HAP-1 (cell line): ENCODE measurements at regions not wholly inside any gene's neighbourhood (a gene's known extent, or its start where the extent isn't known, plus 50 kb on each side); places are given as distances from the start of the nearest gene placed in this dataset.
A peak's percentile ranks its signal among the peaks of the same experiment; 100 is the strongest.
"Not testable (repeated sequence)": the region's sequence is repeated elsewhere in the genome, so short reads cannot be mapped to it uniquely, and the experiment has no call there.

Source experiments
- DNase-seq, 2 experiments: peaks; one replicate each; pipeline ENCODE4 v3.0.0-alpha.2; 2016 to 2020; ENCODE audit warnings: low spot score in 2 of 2
- H3K27me3 ChIP-seq: fragments of 250-450 bp; sonication (Bioruptor Pico); 2 replicates; pipeline ENCODE4 v1.5.1; 2020; ENCODE audit warnings: low read depth, mild to moderate bottlenecking, moderate library complexity
- H3K36me3 ChIP-seq: fragments of 250-450 bp; sonication (Bioruptor Pico); replicated peaks from 2 replicates; pipeline ENCODE4 v1.5.1; 2020; ENCODE audit warnings: mild to moderate bottlenecking
- H3K4me1 ChIP-seq: fragments of 250-450 bp; sonication (Bioruptor Pico); 2 replicates; pipeline ENCODE4 v1.5.1; 2020; ENCODE audit warnings: mild to moderate bottlenecking
- H3K4me3 ChIP-seq: fragments of 250-450 bp; sonication (Bioruptor Pico); 2 replicates; pipeline ENCODE4 v1.5.1; 2020; ENCODE audit warnings: mild to moderate bottlenecking, moderate library complexity
- H3K9me3 ChIP-seq: fragments of 250-450 bp; sonication (Bioruptor Pico); 2 replicates; pipeline ENCODE4 v1.5.1; 2020; ENCODE audit warnings: mild to moderate bottlenecking, moderate library complexity
- in situ Hi-C: fragments of 300-500 bp; cut with MboI; formaldehyde crosslinking; loops from 3 replicates; pipeline ENCODE4 v1.14.3; 2020; ENCODE audit warnings: low sequenced_read_pairs, inconsistent platforms, mixed read lengths

- DNase-seq, result peak; percentile 70 to 76
- H3K9me3 ChIP-seq, result no peaks in the 10 kb centered on the region
- H3K4me3 ChIP-seq, result no peak overlapping the region
- no peaks in the 10 kb centered on the region for H3K36me3 ChIP-seq
- H3K27me3 ChIP-seq, result no peaks in the 10 kb centered on the region
- in situ Hi-C loops, result no loop called here
- peaks cover 51% of the 10 kb centered on the region for H3K4me1 ChIP-seq
Observed at GRCh38 chr5:3101561-3101960, 350.1 kb upstream of the IRX2 start.

DNA sequence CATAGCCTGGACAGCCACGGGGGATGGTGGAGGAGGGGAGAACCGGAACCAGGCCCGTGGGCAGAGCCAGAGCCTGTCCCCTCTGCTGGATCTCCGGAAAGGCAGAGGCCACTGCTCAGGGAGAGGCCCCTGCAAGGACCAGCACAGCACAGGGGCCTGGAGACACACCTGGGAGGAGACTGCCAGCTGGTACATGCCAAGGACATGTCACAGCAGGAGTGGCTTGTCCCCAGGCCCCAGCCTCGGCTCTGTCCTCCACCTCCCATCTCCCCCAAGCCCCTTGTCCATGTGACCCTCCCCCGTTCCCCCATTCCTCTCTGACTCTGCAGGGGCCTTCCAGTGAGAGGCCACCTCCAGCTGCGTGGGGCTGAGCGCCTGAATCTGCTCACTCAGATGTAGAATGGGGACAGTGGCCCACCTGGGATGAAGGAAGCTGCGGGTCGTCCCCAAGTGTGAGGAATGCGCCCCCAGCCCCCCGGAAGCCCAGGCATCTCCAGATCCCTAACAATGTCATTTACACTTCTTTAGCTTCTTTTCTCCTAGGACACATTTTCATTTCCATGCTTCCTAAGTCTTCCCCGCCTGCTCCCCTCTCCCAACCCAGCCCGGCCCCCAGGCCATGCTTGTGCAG is 349.6 kb upstream of the IRX2 start:
- Histone ChIP-seq H3K27me3 (no peaks in the 10 kb centered on the region), H3K9me3 (no peaks in the 10 kb centered on the region), H3K4me1 (peaks cover 49% of the 10 kb centered on the region), H3K36me3 (no peaks in the 10 kb centered on the region), H3K4me3 (no peak overlapping the region)
- in situ Hi-C loops, result no loop called here
- no peak for DNase-seq

DNA sequence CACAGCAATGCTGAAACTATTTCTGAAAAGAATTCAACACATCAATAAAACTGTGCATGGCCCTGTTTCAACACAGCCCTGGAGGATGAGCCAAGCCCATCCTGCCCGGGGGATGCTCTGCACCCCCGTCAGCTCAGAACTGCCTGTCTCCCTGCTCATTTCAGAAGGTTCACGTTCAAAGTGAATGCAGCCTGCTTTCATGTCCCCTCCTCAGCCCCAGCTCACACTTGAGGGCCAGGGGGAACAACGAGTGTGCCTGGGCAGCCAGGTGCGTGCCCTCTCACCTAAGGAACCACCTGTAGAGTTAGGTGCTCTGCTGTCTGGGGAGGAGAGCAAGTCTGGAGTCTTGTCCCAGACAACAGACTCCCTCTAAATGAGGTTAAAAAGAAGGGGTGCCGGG is 348.5 kb upstream of the IRX2 start:
- no peaks in the 10 kb centered on the region for H3K36me3 ChIP-seq
- in situ Hi-C loops, result no loop called here
- no peak overlapping the region for H3K4me3 ChIP-seq
- no peak for DNase-seq
- H3K9me3 ChIP-seq, result no peaks in the 10 kb centered on the region
- H3K27me3 ChIP-seq, result no peaks in the 10 kb centered on the region
- H3K4me1 ChIP-seq, result peaks cover 38% of the 10 kb centered on the region

GRCh38 chr5:3099526-3099925 is 348.0 kb upstream of the IRX2 start:
- in situ Hi-C loops, result no loop called here
- Histone ChIP-seq H3K9me3 (no peaks in the 10 kb centered on the region), H3K4me1 (peaks cover 34% of the 10 kb centered on the region), H3K27me3 (no peaks in the 10 kb centered on the region), H3K36me3 (no peaks in the 10 kb centered on the region), H3K4me3 (no peak overlapping the region)
- no peak for DNase-seq

GRCh38 chr5:3098821-3099220 is 347.3 kb upstream of the IRX2 start:
- DNase-seq, result no peak
- no peak overlapping the region for H3K4me3 ChIP-seq
- in situ Hi-C loops, result no loop called here
- H3K9me3 ChIP-seq, result no peaks in the 10 kb centered on the region
- no peaks in the 10 kb centered on the region for H3K36me3 ChIP-seq
- H3K4me1 ChIP-seq, result peaks cover 28% of the 10 kb centered on the region
- no peaks in the 10 kb centered on the region for H3K27me3 ChIP-seq

DNA sequence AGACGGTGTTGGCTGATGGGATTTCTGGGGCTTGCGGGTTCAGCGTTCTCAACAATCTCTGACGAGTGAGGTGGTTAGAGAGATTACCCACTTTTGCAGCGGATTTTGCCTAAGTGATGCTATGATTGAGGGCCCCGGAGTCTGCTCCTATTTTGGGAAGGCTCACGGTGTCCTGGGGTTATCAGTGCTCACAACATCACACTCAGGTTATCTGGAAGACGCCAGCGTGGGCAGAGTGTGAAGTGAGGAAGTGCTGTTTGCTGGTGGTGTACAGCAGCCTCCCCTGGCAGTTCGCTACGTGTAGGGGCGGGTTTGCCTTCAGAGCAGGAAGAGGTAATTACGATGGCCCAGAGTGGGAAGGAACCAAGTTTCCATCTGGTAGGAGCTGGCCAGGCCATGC is 341.2 kb upstream of the IRX2 start:
- Histone ChIP-seq H3K36me3 (no peaks in the 10 kb centered on the region), H3K4me3 (no peak overlapping the region), H3K4me1 (no peaks in the 10 kb centered on the region), H3K9me3 (no peaks in the 10 kb centered on the region), H3K27me3 (no peaks in the 10 kb centered on the region)
- no peak for DNase-seq
- in situ Hi-C loops, result no loop called here

DNA sequence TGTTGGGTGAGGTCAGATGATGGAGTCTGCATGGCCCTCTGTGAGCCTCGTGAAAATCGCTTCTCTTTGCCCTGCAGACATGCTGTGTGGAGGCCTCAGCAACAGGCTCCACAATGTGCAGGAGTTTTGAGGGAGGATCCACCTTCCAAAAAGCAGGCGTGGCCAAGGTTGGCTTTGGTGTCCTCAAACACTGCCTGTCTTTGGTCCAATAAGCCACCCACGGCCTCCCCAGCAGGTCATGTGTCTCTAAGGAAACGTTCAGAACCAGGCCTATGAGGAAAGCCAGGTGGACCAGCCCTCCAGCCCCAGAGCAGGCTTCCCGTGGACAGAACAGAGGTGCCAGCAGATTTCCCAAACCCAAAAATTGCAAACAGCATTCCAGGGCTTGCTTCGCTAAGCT is 340.7 kb upstream of the IRX2 start:
- H3K4me1 ChIP-seq, result no peaks in the 10 kb centered on the region
- no peak for DNase-seq
- in situ Hi-C loops, result no loop called here
- no peaks in the 10 kb centered on the region for H3K36me3 ChIP-seq
- no peaks in the 10 kb centered on the region for H3K9me3 ChIP-seq
- no peak overlapping the region for H3K4me3 ChIP-seq
- H3K27me3 ChIP-seq, result no peaks in the 10 kb centered on the region

GRCh38 chr5:3091040-3091774 is 339.7 kb upstream of the IRX2 start:
- H3K27me3 ChIP-seq, result no peaks in the 10 kb centered on the region
- no peaks in the 10 kb centered on the region for H3K4me1 ChIP-seq
- H3K9me3 ChIP-seq, result no peaks in the 10 kb centered on the region
- DNase-seq, result no peak
- in situ Hi-C loops, result no loop called here
- no peak overlapping the region for H3K4me3 ChIP-seq
- H3K36me3 ChIP-seq, result no peaks in the 10 kb centered on the region

DNA sequence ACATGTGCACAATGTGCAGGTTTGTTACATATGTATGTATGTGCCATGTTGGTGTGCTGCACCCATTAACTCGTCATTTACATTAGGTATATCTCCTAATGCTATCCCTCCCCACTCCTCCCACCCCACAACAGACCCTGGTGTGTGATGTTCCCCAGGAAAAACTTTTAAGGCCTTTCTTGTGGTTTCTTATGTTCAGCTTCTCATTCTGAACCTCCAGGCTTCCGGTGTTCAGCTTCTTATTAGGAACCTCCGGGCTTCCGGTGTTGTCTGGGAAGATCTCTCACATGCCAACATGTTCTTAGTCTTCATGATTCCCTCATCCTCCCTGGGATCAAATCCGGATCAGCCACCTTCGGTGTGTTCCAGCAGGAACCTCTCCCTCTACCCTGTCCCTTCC is 338.8 kb upstream of the IRX2 start:
- H3K4me3 ChIP-seq, H3K9me3 ChIP-seq, in situ Hi-C loops, H3K27me3 ChIP-seq, H3K4me1 ChIP-seq, DNase-seq, H3K36me3 ChIP-seq: not testable (repeated sequence)

DNA sequence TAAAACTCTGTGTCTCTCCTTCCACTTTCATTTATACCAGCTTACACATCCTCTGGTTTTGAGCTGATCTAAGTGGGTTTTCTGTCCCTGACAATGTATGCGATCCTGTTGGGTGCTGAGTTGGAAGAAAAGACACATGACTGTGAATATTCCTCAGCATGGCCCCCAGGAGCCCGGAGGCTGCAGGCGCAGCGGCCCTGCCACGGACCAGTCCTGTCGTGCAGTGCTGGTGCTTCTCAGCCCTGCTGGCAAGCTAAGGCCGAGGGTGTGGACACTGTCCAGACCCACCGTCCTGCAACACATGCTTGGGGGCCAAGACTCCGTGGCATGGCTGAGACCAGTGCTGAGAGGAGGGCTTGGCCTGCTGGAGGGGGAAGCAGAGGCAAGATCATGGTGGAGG is 328.9 kb upstream of the IRX2 start:
- in situ Hi-C loops, result no loop called here

DNA sequence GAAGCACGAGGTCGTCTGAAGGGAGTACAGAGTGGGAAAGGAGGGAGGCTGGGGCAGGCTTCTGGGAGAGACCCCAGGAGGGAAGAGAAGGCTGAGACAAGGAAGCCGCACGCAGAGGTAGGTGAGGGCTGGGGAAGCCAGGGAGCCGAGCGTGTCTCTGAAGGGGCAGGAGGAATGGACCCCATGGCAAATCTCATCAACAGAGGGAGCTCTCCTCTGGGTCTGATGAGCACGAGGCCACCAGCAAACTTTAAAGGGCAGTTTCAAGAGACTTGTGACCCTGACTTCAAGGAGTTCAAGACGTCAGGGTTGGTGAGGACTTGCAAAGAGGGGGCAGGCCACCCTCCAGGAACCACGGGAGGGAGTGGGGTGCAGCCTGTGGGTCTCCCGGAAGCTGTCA is 326.2 kb upstream of the IRX2 start:
- Histone ChIP-seq H3K4me1 (no peaks in the 10 kb centered on the region), H3K9me3 (peaks cover 5% of the 10 kb centered on the region; the same call in 1 of the 2 replicates), H3K27me3 (no peaks in the 10 kb centered on the region), H3K4me3 (no peak overlapping the region), H3K36me3 (no peaks in the 10 kb centered on the region)
- in situ Hi-C loops, result no loop called here
- no peak for DNase-seq

More for the DNA sequence above, 328.9 kb upstream of the IRX2 start:
- Histone ChIP-seq H3K36me3 (no peaks in the 10 kb centered on the region), H3K9me3 (peaks cover 2% of the 10 kb centered on the region; the same call in 1 of the 2 replicates), H3K4me1 (no peaks in the 10 kb centered on the region), H3K4me3 (no peak overlapping the region), H3K27me3 (no peaks in the 10 kb centered on the region)
- no peak for DNase-seq

DNA sequence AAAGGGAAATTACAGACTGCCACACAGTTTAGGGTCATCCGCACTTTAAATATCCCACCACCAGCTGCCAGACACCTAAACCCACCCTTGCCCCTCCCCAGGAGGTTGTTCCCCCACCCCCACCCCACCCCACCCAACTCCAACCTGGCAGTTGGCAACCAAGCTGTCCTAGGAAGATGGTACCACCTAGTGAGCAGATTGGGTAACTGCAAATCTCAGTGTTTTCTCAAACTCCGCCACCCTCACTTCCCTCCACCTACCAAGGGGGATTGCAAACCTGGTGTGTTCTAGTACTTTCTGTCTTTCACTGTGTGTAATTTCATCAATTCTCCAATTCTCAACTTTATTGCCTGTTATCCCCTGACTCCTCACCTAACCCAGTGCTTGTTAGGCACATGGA is 323.8 kb upstream of the IRX2 start:
- no peaks in the 10 kb centered on the region for H3K27me3 ChIP-seq
- no peak for DNase-seq
- H3K4me3 ChIP-seq, result no peak overlapping the region
- H3K9me3 ChIP-seq, result peaks cover 11% of the 10 kb centered on the region; the same call in 1 of the 2 replicates
- in situ Hi-C loops, result no loop called here
- H3K4me1 ChIP-seq, result no peaks in the 10 kb centered on the region
- no peaks in the 10 kb centered on the region for H3K36me3 ChIP-seq

DNA sequence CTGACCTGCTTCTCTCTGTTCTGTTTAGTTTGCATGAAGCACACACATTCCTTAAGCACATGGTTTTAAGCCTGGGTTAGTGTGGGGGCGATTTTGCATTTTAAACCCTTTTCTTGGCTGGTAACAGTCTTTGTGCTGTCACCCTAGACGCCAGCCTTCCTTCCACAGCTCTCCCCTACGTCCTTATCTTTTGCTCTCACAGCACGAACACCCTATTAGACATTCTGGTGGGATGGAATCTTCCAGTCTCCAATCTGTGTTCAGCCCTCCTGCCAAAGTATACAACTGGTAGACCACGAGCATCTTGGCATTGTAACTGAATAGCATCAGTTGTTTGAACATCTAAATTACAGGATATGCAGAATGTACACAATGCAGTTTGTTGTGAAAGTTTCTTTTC is 316.9 kb upstream of the IRX2 start:
- Histone ChIP-seq H3K36me3 (no peaks in the 10 kb centered on the region), H3K9me3 (peaks cover 6% of the 10 kb centered on the region; the same call in 1 of the 2 replicates), H3K4me1 (no peaks in the 10 kb centered on the region), H3K4me3 (no peak overlapping the region), H3K27me3 (no peaks in the 10 kb centered on the region)
- in situ Hi-C loops, result no loop called here
- DNase-seq, result no peak

- H3K4me1 ChIP-seq, result no peaks in the 10 kb centered on the region
- H3K4me3 ChIP-seq, result no peak overlapping the region
- H3K9me3 ChIP-seq, result peaks cover 5% of the 10 kb centered on the region; the same call in 1 of the 2 replicates
- H3K36me3 ChIP-seq, result no peaks in the 10 kb centered on the region
- DNase-seq, result no peak
- in situ Hi-C loops, result no loop called here
- H3K27me3 ChIP-seq, result no peaks in the 10 kb centered on the region
Observed at GRCh38 chr5:3060283-3060682, 308.8 kb upstream of the IRX2 start.
